GM21367 (cell line): ENCODE measurements at regions not wholly inside any gene's neighbourhood (a gene's known extent, or its start where the extent isn't known, plus 50 kb on each side); places are given as distances from the start of the nearest gene placed in this dataset.

Experiments
- ATAC-seq: cut with Tn5 transposase; IDR thresholded peaks from one replicate; pipeline ENCODE4 v1.9.1; 2021; ENCODE audit not compliant: unreplicated experiment

- ATAC-seq = no peak
Measured at GRCh38 chr5:41670854-41671479, 160.6 kb upstream of the PLCXD3 start.

- no peak for ATAC-seq
Measured at GRCh38 chr5:41670216-41670615, 159.8 kb upstream of the PLCXD3 start.

GRCh38 chr5:41661254-41661653 lies 150.9 kb upstream of the PLCXD3 start:
- no peak for ATAC-seq

- no peak for ATAC-seq
Measured at GRCh38 chr5:41656597-41656996, 146.2 kb upstream of the PLCXD3 start.

- no peak for ATAC-seq
Measured at GRCh38 chr5:41650131-41650530, 139.7 kb upstream of the PLCXD3 start.

GRCh38 chr5:41649659-41650058 lies 139.3 kb upstream of the PLCXD3 start:
- ATAC-seq = no peak

GRCh38 chr5:41648996-41649395 lies 138.6 kb upstream of the PLCXD3 start:
- ATAC-seq = no peak

GRCh38 chr5:41641621-41642020 lies 131.2 kb upstream of the PLCXD3 start:
- ATAC-seq = no peak

GRCh38 chr5:41638685-41639084 lies 128.3 kb upstream of the PLCXD3 start:
- no peak for ATAC-seq

GRCh38 chr5:41637869-41638268 lies 127.5 kb upstream of the PLCXD3 start:
- ATAC-seq = no peak

GRCh38 chr5:41637424-41637823 lies 127.0 kb upstream of the PLCXD3 start:
- no peak for ATAC-seq

- ATAC-seq = peak; percentile 88
Measured at GRCh38 chr5:41636605-41637004, 126.2 kb upstream of the PLCXD3 start.

- no peak for ATAC-seq
Measured at GRCh38 chr5:41629897-41630296, 119.5 kb upstream of the PLCXD3 start.

- no peak for ATAC-seq
Measured at GRCh38 chr5:41625571-41625970, 115.2 kb upstream of the PLCXD3 start.

- no peak for ATAC-seq
Measured at GRCh38 chr5:41621420-41621819, 111.0 kb upstream of the PLCXD3 start.

GRCh38 chr5:41617843-41618515 lies 107.6 kb upstream of the PLCXD3 start:
- ATAC-seq = no peak

GRCh38 chr5:41610386-41610785 lies 100.0 kb upstream of the PLCXD3 start:
- ATAC-seq = no peak

- no peak for ATAC-seq
Measured at GRCh38 chr5:41600731-41601130, 90.3 kb upstream of the PLCXD3 start.

GRCh38 chr5:41598011-41598410 lies 87.6 kb upstream of the PLCXD3 start:
- no peak for ATAC-seq

- no peak for ATAC-seq
Measured at GRCh38 chr5:41587668-41588067, 77.3 kb upstream of the PLCXD3 start.

- ATAC-seq = no peak
Measured at GRCh38 chr5:41575110-41575779, 64.8 kb upstream of the PLCXD3 start.

GRCh38 chr5:41574391-41574790 lies 64.0 kb upstream of the PLCXD3 start:
- ATAC-seq = no peak
